ENCODE measurements at regions not wholly inside any gene's neighbourhood (a gene's known extent, or its start where the extent isn't known, plus 50 kb on each side); places are given as distances from the start of the nearest gene placed in this dataset.
"Not testable (repeated sequence)": the region's sequence is repeated elsewhere in the genome, so short reads cannot be mapped to it uniquely, and the experiment has no call there.

GRCh38 chr3:77707281-77707680, 667.4 kb downstream of the ROBO2 start:
- FAIRE-seq, result no peak

- no peak for FAIRE-seq
These were observed 669.3 kb downstream of the ROBO2 start for GRCh38 chr3:77709155-77709554.

GRCh38 chr3:77718311-77718710, 678.4 kb downstream of the ROBO2 start:
- no peak for FAIRE-seq

DNA sequence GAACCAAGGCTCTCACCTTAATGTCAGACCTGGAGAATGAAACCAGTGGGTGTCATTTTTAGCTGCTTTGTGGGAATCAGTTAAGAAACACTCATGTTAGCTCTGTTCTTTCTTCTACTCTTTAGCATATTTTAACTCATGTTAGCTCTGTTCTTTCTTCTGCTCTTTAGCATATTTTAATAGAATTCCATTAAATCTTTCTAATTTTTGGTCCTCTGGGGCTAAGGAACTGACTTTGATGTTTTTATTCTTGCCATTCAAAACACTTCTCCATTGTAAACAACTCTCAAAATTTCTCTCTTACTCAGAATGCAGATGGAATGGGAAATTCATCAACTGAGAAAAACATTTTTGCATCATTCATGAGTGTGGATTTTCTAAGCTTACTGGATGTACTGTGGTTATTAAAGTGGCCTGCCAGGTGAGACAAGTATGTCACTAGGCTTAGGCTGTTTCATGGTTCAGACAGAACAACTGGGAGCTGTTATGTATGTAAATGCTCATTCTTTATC, 680.6 kb downstream of the ROBO2 start:
- no peak for FAIRE-seq

DNA sequence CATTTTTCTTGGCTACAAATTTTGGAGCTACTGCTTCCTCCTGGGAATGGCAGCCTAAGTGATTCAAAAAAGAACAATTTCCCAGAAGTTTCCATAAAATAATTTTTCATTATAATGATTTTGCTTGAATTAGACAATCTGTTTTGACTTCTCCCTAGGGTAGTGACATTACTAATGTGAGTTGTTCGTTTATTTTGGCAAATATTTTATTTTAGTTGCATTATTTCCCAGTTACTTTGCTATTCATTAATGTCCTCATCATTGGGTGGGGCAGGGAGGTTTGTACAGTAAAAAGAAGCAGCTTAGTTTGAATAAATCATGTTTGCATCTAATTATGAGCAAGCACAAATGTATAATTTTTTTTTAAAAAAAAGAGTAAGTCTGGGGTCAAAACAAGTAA, 686.6 kb downstream of the ROBO2 start:
- FAIRE-seq, result no peak

- no peak for FAIRE-seq
These were observed 706.1 kb downstream of the ROBO2 start for GRCh38 chr3:77746048-77746447.

- FAIRE-seq, result no peak
These were observed 707.0 kb downstream of the ROBO2 start for GRCh38 chr3:77746892-77747291.

- not testable (repeated sequence) for FAIRE-seq
These were observed 716.6 kb downstream of the ROBO2 start for GRCh38 chr3:77756397-77756975.

GRCh38 chr3:77772459-77772858, 732.6 kb downstream of the ROBO2 start:
- FAIRE-seq, result no peak

DNA sequence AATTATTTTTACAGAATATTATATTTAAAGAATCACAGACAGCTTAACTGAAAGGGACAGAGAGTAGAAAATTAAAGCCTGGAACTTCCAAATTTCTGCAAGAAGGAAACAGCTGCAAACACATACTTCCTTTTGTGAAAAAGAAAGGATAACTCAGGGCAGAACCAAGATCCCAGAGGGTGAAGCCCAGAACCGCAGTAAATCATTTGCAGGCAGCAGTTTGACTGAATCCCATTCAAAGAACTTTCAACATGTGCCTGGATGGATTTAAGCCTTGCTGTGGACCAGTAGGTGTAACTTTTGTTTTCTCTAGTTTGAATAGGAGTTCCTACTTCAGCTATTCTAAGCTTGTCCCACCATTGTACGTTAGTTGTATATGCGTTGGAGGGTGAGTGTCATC, 733.2 kb downstream of the ROBO2 start:
- FAIRE-seq, result no peak

DNA sequence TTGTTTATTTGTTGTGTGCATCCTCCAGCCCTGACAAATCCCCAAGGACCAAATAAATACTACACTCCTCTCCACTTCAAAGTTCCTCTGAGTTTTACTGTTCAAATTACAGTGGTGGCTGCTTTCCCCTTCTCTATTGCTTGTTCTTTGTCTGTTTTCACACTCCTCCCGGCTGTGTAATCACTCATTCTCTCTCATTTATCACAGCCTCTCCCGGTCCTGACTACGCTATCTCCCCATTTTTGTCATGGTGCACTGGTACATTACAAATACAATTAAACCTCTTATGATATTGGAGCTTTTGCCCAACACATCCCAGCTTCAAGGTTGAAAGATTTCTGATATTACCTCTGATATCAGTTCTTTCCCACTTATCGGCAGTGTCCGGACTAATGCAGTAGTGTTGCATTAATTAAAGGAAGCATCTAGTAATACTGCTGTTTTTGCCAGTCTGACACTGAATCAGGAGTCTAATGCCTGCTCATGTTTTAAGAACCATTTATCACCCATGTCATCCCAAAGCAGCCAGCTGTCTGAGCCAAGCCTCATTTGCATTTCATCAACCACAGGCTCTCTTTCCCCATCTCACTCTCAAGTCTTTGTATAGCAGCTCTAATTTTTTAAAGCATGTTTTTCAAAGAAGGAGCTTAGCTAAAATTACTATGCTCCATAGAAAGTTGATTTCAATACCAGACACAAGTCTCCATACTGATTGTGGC, 740.5 kb downstream of the ROBO2 start:
- FAIRE-seq, result no peak

- FAIRE-seq, result peak; percentile 77
These were observed 746.3 kb downstream of the ROBO2 start for GRCh38 chr3:77786216-77786615.

- no peak for FAIRE-seq
These were observed 755.1 kb downstream of the ROBO2 start for GRCh38 chr3:77795013-77795412.

DNA sequence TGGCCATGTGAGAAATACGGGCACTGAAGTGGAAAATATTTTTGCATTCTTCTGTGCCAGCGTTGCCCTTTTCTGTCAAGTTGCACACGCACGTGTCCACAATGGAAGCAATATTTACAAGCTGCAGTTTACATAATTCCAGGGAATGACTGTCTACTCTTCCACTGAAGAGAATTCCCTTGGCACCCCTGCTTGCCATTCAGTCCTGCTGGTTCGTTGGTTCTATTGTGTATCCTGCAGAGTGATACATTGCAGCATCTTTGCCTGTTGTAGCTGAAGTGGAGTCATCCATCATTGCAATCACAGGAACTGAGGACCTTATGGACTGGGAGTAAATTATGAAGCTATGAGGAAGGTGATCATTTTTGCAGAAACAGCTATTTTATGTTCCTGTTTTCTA, 759.4 kb downstream of the ROBO2 start:
- FAIRE-seq, result no peak

- no peak for FAIRE-seq
These were observed 761.0 kb downstream of the ROBO2 start for GRCh38 chr3:77800893-77801292.

- no peak for FAIRE-seq
These were observed 767.4 kb downstream of the ROBO2 start for GRCh38 chr3:77807312-77807711.

- FAIRE-seq, result no peak
These were observed 774.9 kb downstream of the ROBO2 start for GRCh38 chr3:77814845-77815244.

DNA sequence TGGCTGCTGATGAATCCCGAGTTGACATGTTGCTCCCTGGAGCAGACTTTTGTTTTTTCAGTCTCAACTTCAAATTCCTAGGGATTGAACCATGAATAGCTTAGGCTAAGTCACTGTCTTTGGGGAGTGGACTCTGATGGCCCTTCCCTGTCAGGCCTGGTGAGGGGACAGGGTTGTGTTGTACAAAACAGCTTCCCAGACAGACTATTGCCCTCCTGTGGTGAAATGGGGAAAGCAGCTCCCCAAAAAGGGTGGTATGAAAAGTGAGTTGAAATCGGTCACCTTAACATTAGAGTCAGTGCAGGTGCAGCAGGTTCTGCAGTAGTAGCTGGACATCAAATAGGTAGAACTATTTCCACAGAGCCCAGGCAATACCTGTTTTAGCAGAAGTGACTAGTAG, 775.6 kb downstream of the ROBO2 start:
- no peak for FAIRE-seq

- no peak for FAIRE-seq
These were observed 776.5 kb downstream of the ROBO2 start for GRCh38 chr3:77816366-77816765.

DNA sequence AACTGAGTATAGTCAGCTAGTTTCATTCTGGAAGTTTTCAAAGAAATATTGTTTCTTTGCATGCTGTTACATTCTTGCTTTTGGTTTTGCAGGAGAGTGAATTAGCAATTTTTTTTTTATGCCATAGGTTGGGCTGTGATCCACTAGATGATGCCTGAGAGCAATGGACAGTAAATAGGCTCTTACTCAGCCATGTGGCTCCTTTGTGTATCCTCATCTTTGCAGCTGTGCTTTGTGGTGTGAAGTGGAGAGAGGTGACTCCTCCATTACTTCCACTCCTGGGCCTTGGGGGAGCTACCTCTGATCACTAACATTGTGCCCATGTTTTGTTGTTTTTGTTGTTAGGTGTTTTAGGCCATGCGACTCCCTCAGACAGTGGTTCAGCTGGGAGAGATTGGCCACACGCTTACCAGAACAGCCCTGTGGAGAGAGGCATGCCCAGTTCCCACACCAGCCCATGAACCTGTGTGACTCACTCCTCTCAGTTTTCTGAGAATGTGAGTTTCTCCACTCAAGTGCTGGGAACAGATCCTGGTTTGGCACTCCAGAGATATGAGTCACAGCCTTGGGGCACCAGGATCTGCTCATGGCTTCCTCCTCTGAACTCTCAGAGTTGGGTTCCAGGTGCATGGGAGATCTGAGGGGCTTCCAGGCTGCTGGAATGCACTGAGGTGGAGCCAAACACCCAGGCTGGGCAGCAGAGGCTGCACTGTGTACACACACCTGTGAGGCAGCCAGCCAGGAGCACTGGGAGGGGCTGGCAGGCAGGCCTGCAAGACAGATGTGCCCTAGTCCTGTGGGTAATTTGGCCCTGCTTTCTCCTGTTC, 785.3 kb downstream of the ROBO2 start:
- FAIRE-seq, result no peak

- FAIRE-seq, result no peak
These were observed 796.0 kb downstream of the ROBO2 start for GRCh38 chr3:77835921-77836320.

- FAIRE-seq, result no peak
These were observed 797.6 kb downstream of the ROBO2 start for GRCh38 chr3:77837456-77838025.

DNA sequence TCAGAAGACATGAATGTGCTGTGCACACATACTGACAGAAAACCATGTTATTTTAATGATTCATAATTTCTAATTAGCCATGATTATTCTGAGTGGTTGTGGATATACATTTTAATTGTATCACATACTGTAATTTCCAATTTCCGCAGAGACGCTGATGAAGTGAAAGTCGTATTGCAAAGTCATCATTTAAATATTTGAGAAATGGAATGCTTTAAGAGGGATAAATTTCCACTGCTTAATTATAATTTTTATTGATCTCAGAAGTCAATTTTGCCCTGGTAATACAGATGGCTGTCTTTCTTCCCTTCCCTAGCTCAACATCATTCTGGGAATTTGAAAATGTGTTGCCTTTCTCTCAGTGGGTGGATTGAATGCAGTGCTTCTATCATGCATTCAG, 819.3 kb downstream of the ROBO2 start:
- FAIRE-seq, result no peak

Measured in colon (tissue), 2 donors.